Smooth muscle cell of the brain vasculature (primary cell): ENCODE measurements at regions not wholly inside any gene's neighbourhood (a gene's known extent, or its start where the extent isn't known, plus 50 kb on each side); places are given as distances from the start of the nearest gene placed in this dataset.
"Not testable (repeated sequence)": the region's sequence is repeated elsewhere in the genome, so short reads cannot be mapped to it uniquely, and the experiment has no call there.

Source experiments
- DNase-seq: peaks from one replicate; pipeline ENCODE4 v3.0.0-alpha.2; 2012; ENCODE audit warnings: low read depth, low spot score

- DNase-seq = no peak
Observed at GRCh38 chr12:74119811-74120362, 417.7 kb upstream of the ATXN7L3B start.

GRCh38 chr12:74120644-74121043 lies 417.0 kb upstream of the ATXN7L3B start:
- DNase-seq = no peak

DNA sequence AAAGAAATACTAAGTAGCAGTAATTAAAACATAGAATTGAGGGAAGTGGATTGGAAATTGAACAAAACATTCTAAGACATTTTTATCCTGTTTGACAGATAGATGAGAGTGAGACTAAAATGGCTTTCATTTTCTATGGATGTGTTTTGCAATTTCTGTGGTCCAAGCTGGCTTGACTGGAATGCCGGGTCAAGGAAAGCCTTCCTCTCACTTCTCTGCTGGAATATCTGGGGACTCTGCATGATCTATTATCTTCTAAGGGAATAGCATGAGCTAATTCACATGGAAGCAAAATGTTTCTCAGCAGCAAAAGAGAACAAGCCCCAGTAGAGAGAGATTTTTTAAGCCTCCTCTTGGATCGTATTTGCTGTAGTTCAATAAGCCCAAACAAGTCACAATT lies 407.9 kb upstream of the ATXN7L3B start:
- DNase-seq = peak; percentile 31

- DNase-seq = no peak
Observed at GRCh38 chr12:74144396-74144795, 393.2 kb upstream of the ATXN7L3B start.

DNA sequence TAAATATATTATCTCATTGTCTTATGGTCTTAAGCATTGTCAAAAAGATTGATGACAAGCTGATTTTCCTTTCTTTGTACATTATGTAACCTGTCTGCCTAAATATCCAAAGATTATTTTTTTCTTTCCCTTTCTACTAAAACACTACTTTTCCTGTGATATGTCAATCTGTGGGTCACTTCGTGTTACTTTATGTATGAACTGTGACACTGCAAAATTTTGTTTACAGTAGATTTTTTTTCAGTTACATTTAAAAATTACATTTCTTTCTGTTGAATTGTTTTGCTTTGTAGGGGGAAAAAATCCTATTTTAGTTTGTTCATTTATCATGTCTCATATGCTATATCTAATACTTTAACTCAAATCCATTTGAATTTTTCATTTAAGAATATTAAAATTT lies 392.3 kb upstream of the ATXN7L3B start:
- no peak for DNase-seq

GRCh38 chr12:74148849-74149248 lies 388.8 kb upstream of the ATXN7L3B start:
- DNase-seq = no peak

DNA sequence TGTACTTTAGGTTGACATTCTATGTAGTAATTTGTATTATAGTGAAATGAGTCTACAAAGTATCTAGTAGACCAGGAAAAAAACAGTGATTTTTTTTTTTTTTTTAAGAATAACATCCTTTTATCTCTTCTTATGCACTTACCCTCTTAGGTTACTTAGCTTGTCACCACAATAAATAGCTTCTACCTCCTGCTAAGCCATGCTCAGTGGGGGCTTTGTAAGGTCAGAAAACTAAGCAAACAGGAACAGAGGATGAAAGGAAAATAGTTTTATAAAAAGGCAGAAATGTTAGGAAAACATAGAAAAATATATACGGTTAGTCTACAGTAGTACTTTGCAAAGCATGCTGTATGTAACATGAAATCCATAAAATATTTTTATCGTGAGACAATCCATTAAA lies 385.3 kb upstream of the ATXN7L3B start:
- DNase-seq = peak; percentile 65

GRCh38 chr12:74166096-74166495 lies 371.5 kb upstream of the ATXN7L3B start:
- no peak for DNase-seq

DNA sequence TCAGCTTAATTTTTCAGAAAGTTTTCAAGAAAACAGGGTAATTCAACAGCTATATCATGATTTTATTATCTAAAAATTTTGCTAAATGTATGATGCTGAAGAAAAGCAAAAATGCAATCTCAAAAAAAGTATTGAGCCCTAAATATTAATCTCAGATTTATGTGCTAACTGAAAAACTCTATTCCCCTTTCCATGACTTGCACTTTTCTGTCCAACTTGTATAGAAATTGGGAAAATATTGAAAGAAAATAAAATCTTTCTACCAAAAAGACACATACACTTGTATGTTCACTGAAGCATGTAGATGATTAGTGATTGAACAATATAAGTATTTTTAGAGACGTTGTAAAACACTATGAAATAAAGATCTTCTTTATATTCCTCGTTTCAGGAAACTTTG lies 368.0 kb upstream of the ATXN7L3B start:
- no peak for DNase-seq

- DNase-seq = no peak
Observed at GRCh38 chr12:74170645-74171477, 366.8 kb upstream of the ATXN7L3B start.

GRCh38 chr12:74171478-74171909 lies 366.1 kb upstream of the ATXN7L3B start:
- DNase-seq = no peak

GRCh38 chr12:74174961-74175360 lies 362.7 kb upstream of the ATXN7L3B start:
- not testable (repeated sequence) for DNase-seq

DNA sequence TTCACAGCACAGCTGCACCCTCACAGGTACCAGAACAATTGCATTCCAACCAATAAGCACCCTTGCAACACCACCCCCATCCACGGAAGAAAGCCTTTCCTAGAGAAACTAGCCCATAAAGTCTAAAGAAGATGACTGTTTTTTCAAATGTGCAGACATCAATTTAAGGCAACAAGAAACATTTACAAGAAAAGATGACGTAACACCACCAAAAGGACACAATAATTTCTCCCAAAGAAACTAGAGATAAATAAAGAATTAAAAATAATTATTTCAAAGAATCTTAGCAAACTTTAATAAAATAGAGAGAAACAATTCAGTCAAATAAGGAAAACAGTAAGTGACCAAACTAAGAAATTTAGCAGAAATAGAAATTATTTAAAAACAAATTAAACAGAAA lies 352.3 kb upstream of the ATXN7L3B start:
- no peak for DNase-seq

GRCh38 chr12:74193191-74193590 lies 344.4 kb upstream of the ATXN7L3B start:
- DNase-seq = no peak

GRCh38 chr12:74204236-74204635 lies 333.4 kb upstream of the ATXN7L3B start:
- DNase-seq = no peak

- no peak for DNase-seq
Observed at GRCh38 chr12:74227846-74228545, 309.6 kb upstream of the ATXN7L3B start.

- no peak for DNase-seq
Observed at GRCh38 chr12:74229671-74230070, 308.0 kb upstream of the ATXN7L3B start.

DNA sequence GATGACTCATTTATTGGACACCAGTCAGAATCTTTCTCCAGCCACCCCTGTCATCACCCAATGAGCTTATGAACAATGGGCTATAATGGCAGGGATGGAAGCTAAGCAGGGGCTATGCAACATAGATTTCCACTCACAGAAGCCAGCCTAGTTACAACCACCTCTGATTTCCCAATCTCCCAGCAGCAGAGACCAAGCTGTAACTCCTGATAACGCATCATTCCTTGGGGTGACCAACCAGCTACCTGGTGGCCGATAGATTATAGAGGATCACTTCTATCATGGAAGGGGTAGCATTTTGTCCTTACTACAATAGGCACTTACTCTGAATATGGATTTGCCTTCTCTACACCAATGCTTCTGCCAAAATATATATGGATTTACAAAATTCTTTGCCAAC lies 302.3 kb upstream of the ATXN7L3B start:
- no peak for DNase-seq

DNA sequence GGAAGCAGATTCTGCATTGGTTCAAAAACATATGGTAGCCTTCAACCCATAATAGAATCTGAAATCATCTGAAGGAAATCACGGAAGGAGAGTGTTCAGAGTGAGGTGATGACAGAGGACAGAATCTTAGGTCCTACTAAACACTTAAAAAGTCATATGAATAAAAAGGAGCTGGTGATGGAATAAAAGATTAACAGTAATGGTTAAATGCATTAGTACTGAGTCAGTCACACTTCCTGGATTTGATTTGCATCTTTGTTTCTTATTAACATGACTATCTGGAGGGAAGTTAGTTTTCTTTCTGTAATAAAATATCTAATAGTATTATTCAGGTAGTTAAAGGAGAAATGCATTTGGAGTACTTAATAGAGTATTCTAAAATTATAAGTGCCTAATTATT lies 296.3 kb upstream of the ATXN7L3B start:
- DNase-seq = no peak

- no peak for DNase-seq
Observed at GRCh38 chr12:74242088-74242487, 295.5 kb upstream of the ATXN7L3B start.

- no peak for DNase-seq
Observed at GRCh38 chr12:74245458-74245857, 292.2 kb upstream of the ATXN7L3B start.

GRCh38 chr12:74250891-74251290 lies 286.7 kb upstream of the ATXN7L3B start:
- DNase-seq = no peak

GRCh38 chr12:74253826-74254225 lies 283.8 kb upstream of the ATXN7L3B start:
- not testable (repeated sequence) for DNase-seq
